Loucy (cell line): ENCODE measurements at regions not wholly inside any gene's neighbourhood (a gene's known extent, or its start where the extent isn't known, plus 50 kb on each side); places are given as distances from the start of the nearest gene placed in this dataset.

Source experiments
- H2AFZ ChIP-seq: fragments of 200-600 bp; sonication (generic); 2 replicates; pipeline ENCODE4 v1.6.0; 2016; ENCODE audit warnings: antibody characterized with exemption, mild to moderate bottlenecking, low read length, moderate library complexity
- H3F3A ChIP-seq: fragments of 200-600 bp; 2 replicates; pipeline ENCODE4 v1.6.0; 2016; ENCODE audit warnings: antibody characterized with exemption, low read depth, mild to moderate bottlenecking
- H3K27me3 ChIP-seq: fragments of 200-600 bp; sonication (generic); 2 replicates; pipeline ENCODE4 v1.6.1; 2014; ENCODE audit warnings: low read length, mild to moderate bottlenecking; ENCODE audit not compliant: insufficient read depth, poor library complexity, severe bottlenecking
- H3K36me3 ChIP-seq: fragments of 200-600 bp; sonication (generic); 2 replicates; pipeline ENCODE4 v1.6.1; 2016; ENCODE audit warnings: low read length; ENCODE audit not compliant: insufficient read depth
- H3K4me1 ChIP-seq: fragments of 200-600 bp; sonication (generic); 2 replicates; pipeline ENCODE4 v1.5.1; 2014; ENCODE audit warnings: low read length, mild to moderate bottlenecking; ENCODE audit not compliant: insufficient read depth, poor library complexity, severe bottlenecking
- H3K4me2 ChIP-seq: fragments of 200-600 bp; sonication (generic); 2 replicates; pipeline ENCODE4 v1.6.0; 2014; ENCODE audit warnings: antibody characterized with exemption, low read length, low read depth, mild to moderate bottlenecking; ENCODE audit not compliant: poor library complexity, severe bottlenecking
- H3K4me3 ChIP-seq: fragments of 200-600 bp; sonication (generic); 2 replicates; pipeline ENCODE4 v1.5.1; 2014; ENCODE audit warnings: low read length, mild to moderate bottlenecking, mixed read lengths; ENCODE audit not compliant: poor library complexity, severe bottlenecking
- H3K79me2 ChIP-seq: fragments of 200-600 bp; sonication (generic); 2 replicates; pipeline ENCODE4 v1.6.1; 2014; ENCODE audit warnings: low read length; ENCODE audit not compliant: insufficient read depth
- H3K9ac ChIP-seq: fragments of 200-600 bp; sonication (generic); 2 replicates; pipeline ENCODE4 v1.6.0; 2014; ENCODE audit warnings: mild to moderate bottlenecking, low read depth, low read length, moderate library complexity; ENCODE audit not compliant: poor library complexity, severe bottlenecking
- H3K9me2 ChIP-seq: fragments of 200-600 bp; sonication (generic); replicated peaks from 2 replicates; pipeline ENCODE4 v1.6.1; 2016; ENCODE audit warnings: low read depth, low read length, mixed read lengths
- H3K9me3 ChIP-seq: fragments of 200-600 bp; sonication (generic); 2 replicates; pipeline ENCODE4 v1.6.1; 2014; ENCODE audit warnings: mild to moderate bottlenecking, antibody characterized with exemption, low read length, low read depth; ENCODE audit not compliant: insufficient read depth
- H4K20me1 ChIP-seq: fragments of 200-600 bp; sonication (generic); 2 replicates; pipeline ENCODE4 v1.6.0; 2014; ENCODE audit warnings: antibody characterized with exemption, low read length, mild to moderate bottlenecking; ENCODE audit not compliant: insufficient read depth, poor library complexity, severe bottlenecking
- EZH2phosphoT487 ChIP-seq: fragments of 200-600 bp; IDR thresholded peaks from 2 replicates; pipeline ENCODE4 v1.6.1; 2018; ENCODE audit warnings: antibody characterized with exemption, mild to moderate bottlenecking, moderate library complexity, borderline replicate concordance
- TF ChIP-seq, protein P1 (sequence below): fragments of 200-600 bp; sonication (generic); conservative IDR thresholded peaks from 2 replicates; pipeline ENCODE4 v1.5.1; 2014; ENCODE audit warnings: mild to moderate bottlenecking, antibody characterized with exemption, low read length

DNA sequence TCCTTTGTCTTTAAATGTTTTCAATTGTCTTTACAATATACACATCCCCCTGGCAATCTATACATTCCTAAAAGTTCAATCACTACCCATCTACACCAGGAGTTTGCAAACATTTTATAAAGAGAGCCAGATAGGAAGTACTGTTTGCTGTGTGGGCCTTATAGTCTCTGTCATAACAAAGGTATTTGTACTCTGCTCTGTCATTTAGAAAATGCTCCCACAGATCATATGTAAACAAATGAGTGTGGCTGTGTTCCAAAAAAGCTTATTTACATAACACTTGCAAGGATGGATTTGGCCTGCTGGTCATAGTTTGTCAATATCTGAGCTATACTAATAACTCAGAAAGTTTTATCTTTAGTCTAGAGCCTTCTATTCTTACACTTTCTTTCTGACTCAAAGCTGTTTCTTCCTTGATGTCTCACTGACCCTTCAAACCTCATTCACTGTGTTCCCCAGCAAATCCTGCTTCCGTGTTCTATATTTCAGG lies 511.9 kb downstream of the GBE1 start:
- no peaks in the 10 kb centered on the region for H3K36me3 ChIP-seq
- H3K27me3 ChIP-seq = no peaks in the 10 kb centered on the region
- H3K9me2 ChIP-seq = no peaks in the 10 kb centered on the region
- no peak overlapping the region for H2AFZ ChIP-seq
- H3K4me3 ChIP-seq = no peak overlapping the region
- no peaks in the 10 kb centered on the region for H4K20me1 ChIP-seq
- no peak overlapping the region for H3K9ac ChIP-seq
- H3K79me2 ChIP-seq = no peaks in the 10 kb centered on the region
- H3K4me1 ChIP-seq = no peaks in the 10 kb centered on the region
- TF ChIP-seq, protein P1, sequence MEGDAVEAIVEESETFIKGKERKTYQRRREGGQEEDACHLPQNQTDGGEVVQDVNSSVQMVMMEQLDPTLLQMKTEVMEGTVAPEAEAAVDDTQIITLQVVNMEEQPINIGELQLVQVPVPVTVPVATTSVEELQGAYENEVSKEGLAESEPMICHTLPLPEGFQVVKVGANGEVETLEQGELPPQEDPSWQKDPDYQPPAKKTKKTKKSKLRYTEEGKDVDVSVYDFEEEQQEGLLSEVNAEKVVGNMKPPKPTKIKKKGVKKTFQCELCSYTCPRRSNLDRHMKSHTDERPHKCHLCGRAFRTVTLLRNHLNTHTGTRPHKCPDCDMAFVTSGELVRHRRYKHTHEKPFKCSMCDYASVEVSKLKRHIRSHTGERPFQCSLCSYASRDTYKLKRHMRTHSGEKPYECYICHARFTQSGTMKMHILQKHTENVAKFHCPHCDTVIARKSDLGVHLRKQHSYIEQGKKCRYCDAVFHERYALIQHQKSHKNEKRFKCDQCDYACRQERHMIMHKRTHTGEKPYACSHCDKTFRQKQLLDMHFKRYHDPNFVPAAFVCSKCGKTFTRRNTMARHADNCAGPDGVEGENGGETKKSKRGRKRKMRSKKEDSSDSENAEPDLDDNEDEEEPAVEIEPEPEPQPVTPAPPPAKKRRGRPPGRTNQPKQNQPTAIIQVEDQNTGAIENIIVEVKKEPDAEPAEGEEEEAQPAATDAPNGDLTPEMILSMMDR = no peak
- no peak for TF ChIP-seq EZH2phosphoT487
- H3K9me3 ChIP-seq = no peaks in the 10 kb centered on the region
- no peaks in the 10 kb centered on the region for H3F3A ChIP-seq
- no peak overlapping the region for H3K4me2 ChIP-seq

DNA sequence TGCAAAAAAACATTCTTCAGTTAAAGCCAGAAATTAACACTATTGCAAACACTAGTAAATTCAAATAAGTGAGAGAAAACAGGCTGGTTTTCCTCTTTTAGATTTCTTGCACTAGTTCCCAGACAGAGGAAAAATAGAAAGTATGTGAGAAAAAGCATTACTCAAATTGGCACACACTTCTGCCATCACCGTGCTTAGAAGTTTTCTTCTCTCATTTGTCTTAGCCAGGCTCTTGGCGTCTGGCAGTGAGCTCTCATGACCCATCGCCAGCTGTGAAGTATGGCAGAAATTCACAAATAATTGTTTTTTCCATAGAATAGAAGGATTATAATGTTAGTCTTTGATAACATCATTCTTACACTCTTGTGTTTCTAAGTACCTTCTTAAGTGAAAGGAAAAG lies 515.9 kb downstream of the GBE1 start:
- H3K9ac ChIP-seq = no peak overlapping the region
- H4K20me1 ChIP-seq = no peaks in the 10 kb centered on the region
- TF ChIP-seq EZH2phosphoT487 = no peak
- TF ChIP-seq, protein P1 = no peak
- no peaks in the 10 kb centered on the region for H3K36me3 ChIP-seq
- no peak overlapping the region for H2AFZ ChIP-seq
- no peaks in the 10 kb centered on the region for H3K9me3 ChIP-seq
- H3K4me2 ChIP-seq = no peak overlapping the region
- H3K4me1 ChIP-seq = no peaks in the 10 kb centered on the region
- no peaks in the 10 kb centered on the region for H3F3A ChIP-seq
- no peaks in the 10 kb centered on the region for H3K27me3 ChIP-seq
- no peak overlapping the region for H3K4me3 ChIP-seq
- no peaks in the 10 kb centered on the region for H3K79me2 ChIP-seq
- no peaks in the 10 kb centered on the region for H3K9me2 ChIP-seq

DNA sequence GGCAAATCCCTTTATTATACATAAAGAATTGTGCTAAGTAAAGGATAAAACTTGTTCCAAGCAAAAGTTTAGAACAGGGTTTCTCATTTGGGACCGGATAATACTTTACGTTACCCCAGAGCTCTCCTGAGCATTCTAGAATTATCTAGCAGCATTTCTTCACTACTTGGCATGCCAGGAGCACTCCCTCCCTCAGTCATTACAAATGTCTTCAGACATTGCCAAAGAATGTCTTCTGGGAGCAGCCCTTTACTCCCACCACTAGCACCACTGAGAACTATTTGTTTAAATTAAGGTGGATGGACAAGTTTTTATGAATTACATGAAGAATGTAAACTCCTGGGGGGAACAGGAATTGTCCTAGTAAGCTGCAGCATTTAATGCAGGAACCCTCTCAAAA lies 516.4 kb downstream of the GBE1 start:
- H3K36me3 ChIP-seq = no peaks in the 10 kb centered on the region
- H3K9me3 ChIP-seq = no peaks in the 10 kb centered on the region
- H3K4me3 ChIP-seq = no peak overlapping the region
- H3F3A ChIP-seq = no peaks in the 10 kb centered on the region
- H3K79me2 ChIP-seq = no peaks in the 10 kb centered on the region
- H3K4me2 ChIP-seq = no peak overlapping the region
- no peaks in the 10 kb centered on the region for H3K9me2 ChIP-seq
- H3K9ac ChIP-seq = no peak overlapping the region
- H3K4me1 ChIP-seq = no peaks in the 10 kb centered on the region
- TF ChIP-seq, protein P1 = no peak
- TF ChIP-seq EZH2phosphoT487 = no peak
- H3K27me3 ChIP-seq = no peaks in the 10 kb centered on the region
- no peaks in the 10 kb centered on the region for H4K20me1 ChIP-seq
- H2AFZ ChIP-seq = no peak overlapping the region
